GM12891 (cell line): ENCODE measurements at regions not wholly inside any gene's neighbourhood (a gene's known extent, or its start where the extent isn't known, plus 50 kb on each side); places are given as distances from the start of the nearest gene placed in this dataset.

Experiments used
- POLR2A ChIP-seq: IDR thresholded peaks from 2 replicates; pipeline ENCODE4 v1.6.1; 2011; ENCODE audit warnings: low read depth, low read length, control low read depth
- POLR2AphosphoS5 ChIP-seq: IDR thresholded peaks from 2 replicates; pipeline ENCODE4 v1.6.1; 2011; ENCODE audit warnings: low read depth, low read length, control low read depth
- POU2F2 ChIP-seq: IDR thresholded peaks from 2 replicates; pipeline ENCODE4 v1.6.1; 2011; ENCODE audit warnings: low read depth, mild to moderate bottlenecking, control low read depth, low read length, moderate library complexity
- SPI1 ChIP-seq: IDR thresholded peaks from 2 replicates; pipeline ENCODE4 v1.6.1; 2011; ENCODE audit warnings: low read depth, low read length, control low read depth
- TAF1 ChIP-seq: IDR thresholded peaks from 2 replicates; pipeline ENCODE4 v1.6.1; 2011; ENCODE audit warnings: low read depth, low read length, control low read depth

DNA sequence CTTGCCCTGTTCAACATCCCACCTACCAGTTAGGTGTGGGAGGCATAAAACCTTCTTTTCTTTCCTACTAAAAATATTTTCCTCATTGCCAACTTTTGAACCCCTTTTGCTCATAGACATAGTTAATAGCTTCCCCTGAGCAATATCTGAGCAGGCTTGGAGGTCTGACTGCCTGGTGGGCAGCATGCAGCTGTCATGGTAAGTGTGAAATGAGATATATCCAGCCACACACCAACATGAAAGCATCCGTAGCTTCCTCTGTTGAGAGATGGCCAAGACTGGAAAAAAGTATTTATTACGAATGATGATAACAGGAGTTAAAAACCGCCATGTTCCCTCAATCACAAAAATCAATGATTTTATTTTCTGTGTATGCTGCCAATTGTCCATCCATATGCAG is 190.1 kb downstream of the TMEM38B start:
- TF ChIP-seq SPI1 (no peak), TAF1 (no peak), POLR2AphosphoS5 (no peak), POLR2A (no peak), POU2F2 (no peak)
